Glutamatergic neuron (in vitro differentiated cells): ENCODE measurements at regions not wholly inside any gene's neighbourhood (a gene's known extent, or its start where the extent isn't known, plus 50 kb on each side); places are given as distances from the start of the nearest gene placed in this dataset.

Experiments used
- DNase-seq: peaks from one replicate; pipeline ENCODE4 v3.0.0; 2022
- H3K27ac Mint-ChIP-seq: one replicate; pipeline ENCODE4 v1.8.0; 2020; ENCODE audit warnings: mild to moderate bottlenecking, mixed read lengths, inconsistent platforms; ENCODE audit not compliant: unreplicated experiment
- H3K27me3 Mint-ChIP-seq: one replicate; pipeline ENCODE4 v1.8.0; 2020; ENCODE audit warnings: mild to moderate bottlenecking, moderate library complexity, mixed read lengths, inconsistent platforms; ENCODE audit not compliant: unreplicated experiment
- H3K36me3 Mint-ChIP-seq: one replicate; pipeline ENCODE4 v1.8.0; 2020; ENCODE audit warnings: mild to moderate bottlenecking, mixed read lengths, inconsistent platforms; ENCODE audit not compliant: unreplicated experiment
- H3K4me1 Mint-ChIP-seq: one replicate; pipeline ENCODE4 v1.8.0; 2020; ENCODE audit warnings: mild to moderate bottlenecking, low read depth, mixed read lengths, inconsistent platforms; ENCODE audit not compliant: unreplicated experiment
- H3K4me3 Mint-ChIP-seq: one replicate; pipeline ENCODE4 v1.8.0; 2020; ENCODE audit warnings: mild to moderate bottlenecking, mixed read lengths, inconsistent platforms; ENCODE audit not compliant: unreplicated experiment
- H3K9me3 Mint-ChIP-seq: one replicate; pipeline ENCODE4 v1.8.0; 2020; ENCODE audit warnings: mild to moderate bottlenecking, moderate library complexity, mixed read lengths, inconsistent platforms; ENCODE audit not compliant: unreplicated experiment
- CTCF ChIP-seq: fragments of 200-600 bp; sonication (generic); IDR thresholded peaks from one replicate; pipeline ENCODE4 v1.5.0; 2021; ENCODE audit not compliant: partially characterized antibody, unreplicated experiment

- no peak overlapping the region for H3K27ac Mint-ChIP-seq
- no peak for TF ChIP-seq CTCF
- no peaks in the 10 kb centered on the region for H3K9me3 Mint-ChIP-seq
- no peak for DNase-seq
- no peaks in the 10 kb centered on the region for H3K4me1 Mint-ChIP-seq
- no peaks in the 10 kb centered on the region for H3K36me3 Mint-ChIP-seq
- H3K27me3 Mint-ChIP-seq: no peaks in the 10 kb centered on the region
- H3K4me3 Mint-ChIP-seq: no peak overlapping the region
Observed at GRCh38 chr6:62541502-62541901, 255.5 kb upstream of the KHDRBS2 start.

- Mint-ChIP-seq H3K27ac (no peak overlapping the region), H3K27me3 (no peaks in the 10 kb centered on the region), H3K4me1 (no peaks in the 10 kb centered on the region), H3K9me3 (peaks cover 2% of the 10 kb centered on the region), H3K36me3 (peaks cover 5% of the 10 kb centered on the region), H3K4me3 (no peak overlapping the region)
- TF ChIP-seq CTCF: no peak
- DNase-seq: no peak
Observed at GRCh38 chr6:62530985-62531384, 245.0 kb upstream of the KHDRBS2 start.

- Mint-ChIP-seq H3K27me3 (no peaks in the 10 kb centered on the region), H3K27ac (no peak overlapping the region), H3K4me1 (no peaks in the 10 kb centered on the region), H3K9me3 (no peaks in the 10 kb centered on the region), H3K4me3 (no peak overlapping the region), H3K36me3 (peaks cover 5% of the 10 kb centered on the region)
- DNase-seq: no peak
- no peak for TF ChIP-seq CTCF
Observed at GRCh38 chr6:62528894-62529526, 243.0 kb upstream of the KHDRBS2 start.

DNA sequence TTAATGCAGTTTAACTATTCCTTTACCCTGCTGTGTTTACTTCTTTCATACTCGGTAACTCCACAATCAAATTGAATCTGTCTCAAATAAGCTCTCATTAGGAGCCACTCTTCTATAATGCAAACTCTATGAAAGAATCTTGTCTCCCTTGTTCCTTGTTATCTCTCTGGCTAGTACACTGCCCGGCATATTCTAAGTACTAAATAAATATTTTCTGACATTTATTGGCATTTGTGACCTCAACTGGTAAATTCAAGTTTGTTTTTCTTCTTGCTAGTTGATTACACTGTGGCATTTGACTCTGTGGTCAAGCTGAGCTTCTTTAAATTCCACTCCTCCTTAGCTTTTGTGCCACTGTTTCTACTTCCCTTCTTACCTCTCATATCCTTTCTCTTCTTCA lies 237.6 kb upstream of the KHDRBS2 start:
- no peak for DNase-seq
- H3K4me3 Mint-ChIP-seq: no peak overlapping the region
- H3K27ac Mint-ChIP-seq: no peak overlapping the region
- no peak for TF ChIP-seq CTCF
- H3K27me3 Mint-ChIP-seq: no peaks in the 10 kb centered on the region
- H3K36me3 Mint-ChIP-seq: peaks cover 5% of the 10 kb centered on the region
- H3K4me1 Mint-ChIP-seq: no peaks in the 10 kb centered on the region
- H3K9me3 Mint-ChIP-seq: no peaks in the 10 kb centered on the region

- no peak for DNase-seq
- H3K9me3 Mint-ChIP-seq: no peaks in the 10 kb centered on the region
- H3K27ac Mint-ChIP-seq: no peak overlapping the region
- no peaks in the 10 kb centered on the region for H3K27me3 Mint-ChIP-seq
- no peaks in the 10 kb centered on the region for H3K36me3 Mint-ChIP-seq
- peaks cover 18% of the 10 kb centered on the region for H3K4me1 Mint-ChIP-seq
- no peak overlapping the region for H3K4me3 Mint-ChIP-seq
- no peak for TF ChIP-seq CTCF
Observed at GRCh38 chr6:62519574-62519973, 233.5 kb upstream of the KHDRBS2 start.
